HL-60 (cell line): ENCODE measurements at regions not wholly inside any gene's neighbourhood (a gene's known extent, or its start where the extent isn't known, plus 50 kb on each side); places are given as distances from the start of the nearest gene placed in this dataset.

ENCODE experiments used
- POLR2AphosphoS5 ChIP-seq: IDR thresholded peaks from 2 replicates; pipeline ENCODE4 v1.6.1; 2012; ENCODE audit warnings: low read depth
- TF ChIP-seq, protein P1 (sequence below): IDR thresholded peaks from 2 replicates; pipeline ENCODE4 v1.6.1; 2012; ENCODE audit warnings: low read depth; ENCODE audit not compliant: insufficient replicate concordance

DNA sequence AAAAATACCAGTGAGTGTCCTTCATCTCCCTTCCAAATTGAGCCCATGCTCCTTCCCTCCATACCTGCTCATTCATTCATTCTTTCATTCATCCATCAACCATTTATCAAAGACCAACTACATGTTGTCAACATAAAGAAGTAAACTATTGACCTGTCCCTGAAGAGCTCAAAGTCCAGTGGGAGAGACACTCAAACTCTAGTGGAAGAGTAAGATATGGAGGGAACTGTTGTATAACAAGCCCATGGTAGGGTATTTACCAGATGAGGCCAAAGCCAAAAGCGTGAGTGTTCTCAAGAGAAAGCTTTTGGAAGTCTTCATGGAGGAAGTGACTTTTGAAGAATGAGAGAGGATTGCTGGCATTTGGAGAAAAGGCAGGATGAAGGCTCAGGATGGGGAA, 163.4 kb upstream of the SPACA1 start:
- TF ChIP-seq, protein P1, sequence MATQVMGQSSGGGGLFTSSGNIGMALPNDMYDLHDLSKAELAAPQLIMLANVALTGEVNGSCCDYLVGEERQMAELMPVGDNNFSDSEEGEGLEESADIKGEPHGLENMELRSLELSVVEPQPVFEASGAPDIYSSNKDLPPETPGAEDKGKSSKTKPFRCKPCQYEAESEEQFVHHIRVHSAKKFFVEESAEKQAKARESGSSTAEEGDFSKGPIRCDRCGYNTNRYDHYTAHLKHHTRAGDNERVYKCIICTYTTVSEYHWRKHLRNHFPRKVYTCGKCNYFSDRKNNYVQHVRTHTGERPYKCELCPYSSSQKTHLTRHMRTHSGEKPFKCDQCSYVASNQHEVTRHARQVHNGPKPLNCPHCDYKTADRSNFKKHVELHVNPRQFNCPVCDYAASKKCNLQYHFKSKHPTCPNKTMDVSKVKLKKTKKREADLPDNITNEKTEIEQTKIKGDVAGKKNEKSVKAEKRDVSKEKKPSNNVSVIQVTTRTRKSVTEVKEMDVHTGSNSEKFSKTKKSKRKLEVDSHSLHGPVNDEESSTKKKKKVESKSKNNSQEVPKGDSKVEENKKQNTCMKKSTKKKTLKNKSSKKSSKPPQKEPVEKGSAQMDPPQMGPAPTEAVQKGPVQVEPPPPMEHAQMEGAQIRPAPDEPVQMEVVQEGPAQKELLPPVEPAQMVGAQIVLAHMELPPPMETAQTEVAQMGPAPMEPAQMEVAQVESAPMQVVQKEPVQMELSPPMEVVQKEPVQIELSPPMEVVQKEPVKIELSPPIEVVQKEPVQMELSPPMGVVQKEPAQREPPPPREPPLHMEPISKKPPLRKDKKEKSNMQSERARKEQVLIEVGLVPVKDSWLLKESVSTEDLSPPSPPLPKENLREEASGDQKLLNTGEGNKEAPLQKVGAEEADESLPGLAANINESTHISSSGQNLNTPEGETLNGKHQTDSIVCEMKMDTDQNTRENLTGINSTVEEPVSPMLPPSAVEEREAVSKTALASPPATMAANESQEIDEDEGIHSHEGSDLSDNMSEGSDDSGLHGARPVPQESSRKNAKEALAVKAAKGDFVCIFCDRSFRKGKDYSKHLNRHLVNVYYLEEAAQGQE, result no peak
- TF ChIP-seq POLR2AphosphoS5, result no peak
